Stomach (tissue), 8 donors: ENCODE measurements at regions not wholly inside any gene's neighbourhood (a gene's known extent, or its start where the extent isn't known, plus 50 kb on each side); places are given as distances from the start of the nearest gene placed in this dataset.

ENCODE experiments used
- DNase-seq, 2 donors: peaks; one replicate each; pipeline versions ENCODE4 v3.0.0 to v3.0.0-alpha.2; 2013 to 2019
- H3K27ac ChIP-seq, 5 donors: fragments of 200-600 bp in 4 of 5; sonication (generic) in 4 of 5; one replicate each; pipeline ENCODE4 v1.5.1; 2013 to 2019; ENCODE audit warnings: mild to moderate bottlenecking in 1 of 5, moderate library complexity in 1 of 5
- H3K27me3 ChIP-seq, 3 donors: fragments of 200-600 bp; sonication (generic); one replicate each; pipeline ENCODE4 v1.5.1; 2017 to 2019; ENCODE audit warnings: mixed run types in 1 of 3
- H3K36me3 ChIP-seq, 4 donors: fragments of 200-600 bp; sonication (generic); 1 replicate in 3 of 4; 2 replicates in 1 of 4; pipeline ENCODE4 v1.5.1; 2016 to 2019
- H3K4me1 ChIP-seq, 4 donors: fragments of 200-600 bp; sonication (generic); one replicate each; pipeline ENCODE4 v1.5.1; 2016 to 2019
- H3K4me3 ChIP-seq, 4 donors: fragments of 200-600 bp; sonication (generic) in 3 of 4; one replicate each; pipeline ENCODE4 v1.5.1; 2016 to 2019; ENCODE audit warnings: mild to moderate bottlenecking in 1 of 4
- H3K9me3 ChIP-seq, 4 donors: fragments of 200-600 bp; sonication (generic); one replicate each; pipeline ENCODE4 v1.5.1; 2016 to 2019
- CTCF ChIP-seq, 7 experiments: fragments of 450-650 bp in 4 of 7; fragments of 200-600 bp in 3 of 7; sonication (generic) in 3 of 7; IDR thresholded peaks; one replicate each; pipeline ENCODE4 v1.5.1; 2016 to 2019; ENCODE audit warnings: antibody characterized with exemption in 7 of 7, control low read depth in 2 of 7, mild to moderate bottlenecking in 1 of 7
- EP300 ChIP-seq: sonication (generic); formaldehyde crosslinking; IDR thresholded peaks from one replicate; pipeline ENCODE4 v1.6.1; 2017; ENCODE audit warnings: antibody characterized with exemption
- POLR2A ChIP-seq, 4 donors: fragments of 450-650 bp; IDR thresholded peaks; one replicate each; pipeline ENCODE4 v1.6.1; 2016; ENCODE audit warnings: antibody characterized with exemption in 4 of 4, control low read depth in 2 of 4, mild to moderate bottlenecking in 1 of 4, moderate library complexity in 1 of 4
- POLR2AphosphoS5 ChIP-seq, 3 donors: sonication (generic); formaldehyde crosslinking; IDR thresholded peaks; one replicate each; pipeline ENCODE4 v1.6.1; 2016; ENCODE audit warnings: antibody characterized with exemption in 3 of 3
- WGBS, 5 donors: extraction: QIAGEN DNeasy Blood & Tissue Kit in 3 of 5; methylation state at CpG; one replicate each; pipeline versions ENCODE4 v1.1.5 to v1.1.7; 2013 to 2018; 5-methylcytosine and 5-hydroxymethylcytosine counted together
- intact Hi-C: fragments of 100-400 bp; cut with DNase I; formaldehyde crosslinking; loops from one replicate; pipeline ENCODE4 v1.15.1; 2023; ENCODE audit warnings: low total_unique reads
- donor health status: healthy with polysubstance abuse.
- donor health status: Bipolar disorder and iron deficiency.
- donor health status: healthy.

DNA sequence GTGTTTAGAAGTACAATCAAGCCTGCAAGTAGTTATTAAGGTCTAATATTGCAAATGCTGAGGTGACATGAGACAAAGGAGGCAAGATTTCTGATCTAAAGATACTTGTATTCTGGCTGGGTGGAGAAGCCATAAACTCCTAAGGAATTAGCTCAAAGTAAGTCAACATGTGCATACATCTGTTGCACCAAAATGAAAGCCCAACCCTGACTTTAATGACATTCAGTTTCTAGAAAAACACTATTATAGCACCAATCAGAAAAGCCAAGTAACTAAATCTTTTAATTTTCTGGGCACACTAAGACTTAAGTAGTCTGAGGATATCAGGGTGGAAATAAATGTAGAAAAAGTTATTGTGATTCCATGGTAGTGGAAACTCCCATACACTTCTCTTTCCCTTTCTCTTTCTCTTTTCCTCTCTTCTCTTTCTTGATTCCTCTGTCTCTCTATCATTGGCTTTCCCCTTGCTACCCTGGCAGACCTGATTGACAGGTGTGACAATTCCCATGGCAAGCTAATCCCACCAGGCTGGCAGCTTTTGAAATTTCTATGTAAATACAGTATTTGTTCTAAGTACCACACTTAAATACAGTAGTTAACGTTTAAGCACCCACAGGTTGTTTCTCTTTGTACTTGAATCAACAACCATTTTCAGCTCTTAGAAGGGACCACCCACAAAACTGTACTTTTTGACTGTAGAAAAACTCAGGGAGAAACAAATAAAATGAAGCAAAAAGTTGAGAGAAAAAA is 528.4 kb upstream of the SEMA6D start:
- Histone ChIP-seq H3K27ac (no peak overlapping the region), H3K9me3 (no peaks in the 10 kb centered on the region), H3K27me3 (peaks cover 8 to 22% (median 16%) of the 10 kb centered on the region in 3 donors), H3K36me3 (no peaks in the 10 kb centered on the region), H3K4me3 (no peak overlapping the region), H3K4me1 (peaks cover 12 to 17% (median 14%) of the 10 kb centered on the region in 4 donors)
- 26 to 49% (median 28%) methylated on average over 1 of the region's 1 CpG for WGBS, 5 donors
- DNase-seq: peak in 1 of 2 donors; percentile 14
- TF ChIP-seq EP300 (no peak), POLR2A (IDR thresholded peaks at IDR 0.05) (no peak), POLR2AphosphoS5 (IDR thresholded peaks at IDR 0.05) (no peak), CTCF (IDR thresholded peaks at IDR 0.05) (no peak)
- intact Hi-C loops: no loop called here

- intact Hi-C loops: loop anchor here (5.0 kb wide), 1 partner anchor 793 kb away; no protein-coding TSS in a partner anchor
Measured at GRCh38 chr15:47194718-47195117, 522.6 kb upstream of the SEMA6D start.

DNA sequence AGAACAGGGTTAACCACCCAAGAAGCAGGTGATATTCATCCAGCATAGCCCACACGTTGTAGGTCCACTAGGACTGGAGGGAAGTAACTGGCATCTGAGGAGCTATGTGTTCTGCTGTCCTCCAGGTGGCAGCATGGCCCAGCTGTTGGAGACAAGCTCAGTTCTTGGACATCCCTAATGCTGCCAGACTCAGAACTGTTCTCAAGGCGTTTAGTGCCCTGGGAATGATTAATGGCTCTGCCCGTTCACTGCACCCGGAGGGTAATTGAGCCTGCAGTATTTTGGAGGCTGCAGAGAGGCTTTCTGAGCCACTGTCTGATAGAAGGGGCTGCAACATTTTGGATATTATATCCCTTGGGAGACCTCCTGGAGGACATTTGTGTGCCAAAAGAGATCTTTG is 521.3 kb upstream of the SEMA6D start:
- no peaks in the 10 kb centered on the region for H3K36me3 ChIP-seq
- H3K4me3 ChIP-seq: no peak overlapping the region
- intact Hi-C loops: loop anchor here (5.0 kb wide), 1 partner anchor 791 kb away; no protein-coding TSS in a partner anchor
- peak; percentile 72 to 96 for DNase-seq
- WGBS, 5 donors: 0 to 2% (median 0%) methylated on average over 4 of the region's 4 CpGs
- no peak overlapping the region for H3K27ac ChIP-seq
- H3K9me3 ChIP-seq: no peaks in the 10 kb centered on the region
- peaks cover 0 to 4% (median 0%) of the 10 kb centered on the region in 4 donors for H3K4me1 ChIP-seq
- no peaks in the 10 kb centered on the region for H3K27me3 ChIP-seq
- TF ChIP-seq EP300: no peak
- TF ChIP-seq POLR2AphosphoS5 (IDR thresholded peaks at IDR 0.05): peak in 1 of 3 donors; percentile 30
- peak in 5 of 7 experiments; percentile 61 to 77 (median 74) for TF ChIP-seq CTCF (IDR thresholded peaks at IDR 0.05)

More at GRCh38 chr15:47194718-47195117, 522.6 kb upstream of the SEMA6D start:
- TF ChIP-seq CTCF (IDR thresholded peaks at IDR 0.05) (no peak), EP300 (no peak), POLR2AphosphoS5 (IDR thresholded peaks at IDR 0.05) (no peak), POLR2A (IDR thresholded peaks at IDR 0.05) (no peak)
- peaks cover 0 to 4% (median 0%) of the 10 kb centered on the region in 4 donors for H3K4me1 ChIP-seq
- H3K27me3 ChIP-seq: no peaks in the 10 kb centered on the region
- WGBS, 5 donors: 49 to 55% (median 51%) methylated on average over 2 of the region's 2 CpGs
- H3K27ac ChIP-seq: no peak overlapping the region
- H3K36me3 ChIP-seq: no peaks in the 10 kb centered on the region
- H3K4me3 ChIP-seq: no peak overlapping the region
- peak in 1 of 2 donors; percentile 60 for DNase-seq
- H3K9me3 ChIP-seq: no peaks in the 10 kb centered on the region

DNA sequence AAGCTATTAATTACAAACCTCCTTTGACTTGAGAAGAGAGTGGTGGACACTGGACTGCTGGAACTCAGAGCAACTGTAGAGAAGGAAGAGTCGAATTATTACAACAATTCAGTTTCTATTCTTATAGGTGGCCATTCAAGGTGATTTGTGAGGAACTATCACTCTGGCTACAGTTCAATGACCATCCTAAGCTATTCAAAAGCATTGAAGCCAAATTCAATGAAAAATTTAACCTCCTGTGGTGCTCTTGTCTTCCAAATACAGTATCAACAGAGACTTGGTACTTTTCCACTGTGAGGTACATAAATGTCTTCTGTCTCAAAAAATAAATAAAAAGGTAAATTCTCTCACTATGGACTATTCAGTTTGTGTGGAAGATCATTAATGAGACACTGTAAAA is 513.3 kb upstream of the SEMA6D start:
- Histone ChIP-seq H3K36me3 (no peaks in the 10 kb centered on the region), H3K9me3 (no peaks in the 10 kb centered on the region), H3K27me3 (no peaks in the 10 kb centered on the region), H3K4me1 (no peaks in the 10 kb centered on the region), H3K27ac (no peak overlapping the region), H3K4me3 (no peak overlapping the region)
- no peak for DNase-seq
- TF ChIP-seq CTCF (IDR thresholded peaks at IDR 0.05) (no peak), EP300 (no peak), POLR2A (IDR thresholded peaks at IDR 0.05) (no peak), POLR2AphosphoS5 (IDR thresholded peaks at IDR 0.05) (no peak)
- WGBS, 5 donors: 78 to 96% (median 84%) methylated on average over 1 of the region's 1 CpG
- intact Hi-C loops: no loop called here
